ENCODE measurements at regions not wholly inside any gene's neighbourhood (a gene's known extent, or its start where the extent isn't known, plus 50 kb on each side); places are given as distances from the start of the nearest gene placed in this dataset.

DNA sequence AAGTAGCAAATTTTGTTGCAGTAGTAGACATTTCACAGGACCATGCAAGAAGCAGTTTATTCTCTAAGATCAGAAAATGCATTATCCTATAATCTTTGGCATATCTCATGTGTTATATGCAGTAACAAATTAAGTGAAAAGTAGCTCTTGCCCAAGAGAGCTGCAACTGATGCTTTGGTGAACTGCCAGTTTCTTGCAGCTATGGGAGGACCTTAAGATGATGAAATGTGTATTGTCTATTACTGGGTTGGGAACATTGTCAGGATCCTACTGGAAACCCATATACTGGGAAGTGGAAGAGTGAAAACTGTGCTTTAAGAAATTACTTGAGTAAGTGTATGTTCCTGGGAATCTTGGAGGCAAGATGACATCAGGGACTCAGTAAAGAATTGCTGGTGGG is 238.8 kb downstream of the DACT1 start:
- Histone ChIP-seq H4K20me1 (ENCODE audit: insufficient read depth) (no peaks in the 10 kb centered on the region), H3K27ac (ENCODE audit: low read depth, low read length) (no peak overlapping the region), H3K27me3 (ENCODE audit: insufficient read depth, low read length) (no peaks in the 10 kb centered on the region), H3K4me1 (ENCODE audit: control insufficient read depth in 1 of 2, insufficient read depth in 2 of 2, low read length in 2 of 2) (peaks cover 3 to 7% of the 10 kb centered on the region in 2 experiments; a peak in 3 of 4 replicates), H3K9me3 (ENCODE audit: control insufficient read depth in 1 of 2, insufficient read depth in 1 of 2, low read depth in 1 of 2, low read length in 2 of 2) (no peaks in the 10 kb centered on the region), H3K9ac (ENCODE audit: low read length) (no peak overlapping the region), H2AFZ (ENCODE audit: low read depth, low read length, poor library complexity, severe bottlenecking) (no peak overlapping the region), H3K79me2 (ENCODE audit: insufficient read depth, low read length) (no peaks in the 10 kb centered on the region), H3K36me3 (ENCODE audit: control insufficient read depth in 1 of 2, insufficient read depth in 2 of 2, low read length in 2 of 2) (no peaks in the 10 kb centered on the region), H3K9me2 (ENCODE audit: insufficient read depth) (no peaks in the 10 kb centered on the region), H3K4me2 (ENCODE audit: low read length) (no peak overlapping the region), H3K4me3 (replicated peaks in 1 of 2; ENCODE audit: low read depth in 1 of 2, low read length in 2 of 2) (no peak overlapping the region)
- CTCF ChIA-PET, result no interaction called here
- no TSS peak for BruUV-seq (replicated peaks)
- POLR2A ChIA-PET, result no interaction called here
- no peak for DNase-seq (ENCODE audit: low read depth, low spot score)
- RAD21 ChIA-PET (ENCODE audit: low non-redundant PET in 1 of 2, low total read pairs in 2 of 2, uncharacterized antibody in 2 of 2, unreplicated experiment in 2 of 2), result no interaction called here
- ATAC-seq, result no peak
- intact Hi-C loops (cut with micrococcal nuclease), result no loop called here
- TF ChIP-seq SIN3A (IDR thresholded peaks at IDR 0.05; ENCODE audit: low read depth) (no peak), MAX (IDR thresholded peaks at IDR 0.05) (no peak), EZH2 (IDR thresholded peaks at IDR 0.05) (no peak), POLR2AphosphoS5 (IDR thresholded peaks at IDR 0.05; ENCODE audit: low read depth, low read length) (no peak), CTCF (IDR thresholded peaks at IDR 0.05 in 2 of 3, conservative IDR thresholded peaks at IDR 0.05 in 1 of 3; ENCODE audit: borderline replicate concordance in 1 of 3, insufficient read depth in 1 of 3, low read depth in 2 of 3, low read length in 2 of 3) (no peak), RAD21 (IDR thresholded peaks at IDR 0.05; ENCODE audit: low read depth) (no peak), ZBTB33 (IDR thresholded peaks at IDR 0.05; ENCODE audit: extremely low read depth, insufficient replicate concordance, low read length) (no peak), POLR2A (IDR thresholded peaks at IDR 0.05; ENCODE audit: borderline replicate concordance, extremely low read depth, insufficient read depth, insufficient read length) (no peak), JUND (IDR thresholded peaks at IDR 0.05) (no peak), CBX3 (IDR thresholded peaks at IDR 0.05; ENCODE audit: low read depth) (no peak)
- TF ChIP-seq, protein P1, sequence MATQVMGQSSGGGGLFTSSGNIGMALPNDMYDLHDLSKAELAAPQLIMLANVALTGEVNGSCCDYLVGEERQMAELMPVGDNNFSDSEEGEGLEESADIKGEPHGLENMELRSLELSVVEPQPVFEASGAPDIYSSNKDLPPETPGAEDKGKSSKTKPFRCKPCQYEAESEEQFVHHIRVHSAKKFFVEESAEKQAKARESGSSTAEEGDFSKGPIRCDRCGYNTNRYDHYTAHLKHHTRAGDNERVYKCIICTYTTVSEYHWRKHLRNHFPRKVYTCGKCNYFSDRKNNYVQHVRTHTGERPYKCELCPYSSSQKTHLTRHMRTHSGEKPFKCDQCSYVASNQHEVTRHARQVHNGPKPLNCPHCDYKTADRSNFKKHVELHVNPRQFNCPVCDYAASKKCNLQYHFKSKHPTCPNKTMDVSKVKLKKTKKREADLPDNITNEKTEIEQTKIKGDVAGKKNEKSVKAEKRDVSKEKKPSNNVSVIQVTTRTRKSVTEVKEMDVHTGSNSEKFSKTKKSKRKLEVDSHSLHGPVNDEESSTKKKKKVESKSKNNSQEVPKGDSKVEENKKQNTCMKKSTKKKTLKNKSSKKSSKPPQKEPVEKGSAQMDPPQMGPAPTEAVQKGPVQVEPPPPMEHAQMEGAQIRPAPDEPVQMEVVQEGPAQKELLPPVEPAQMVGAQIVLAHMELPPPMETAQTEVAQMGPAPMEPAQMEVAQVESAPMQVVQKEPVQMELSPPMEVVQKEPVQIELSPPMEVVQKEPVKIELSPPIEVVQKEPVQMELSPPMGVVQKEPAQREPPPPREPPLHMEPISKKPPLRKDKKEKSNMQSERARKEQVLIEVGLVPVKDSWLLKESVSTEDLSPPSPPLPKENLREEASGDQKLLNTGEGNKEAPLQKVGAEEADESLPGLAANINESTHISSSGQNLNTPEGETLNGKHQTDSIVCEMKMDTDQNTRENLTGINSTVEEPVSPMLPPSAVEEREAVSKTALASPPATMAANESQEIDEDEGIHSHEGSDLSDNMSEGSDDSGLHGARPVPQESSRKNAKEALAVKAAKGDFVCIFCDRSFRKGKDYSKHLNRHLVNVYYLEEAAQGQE (IDR thresholded peaks at IDR 0.05; ENCODE audit: low read depth), result no peak
